K562 (cell line): ENCODE measurements at regions not wholly inside any gene's neighbourhood (a gene's known extent, or its start where the extent isn't known, plus 50 kb on each side); places are given as distances from the start of the nearest gene placed in this dataset.

Experiments
- CBX5 ChIP-seq: IDR thresholded peaks from 2 replicates; pipeline ENCODE4 v1.6.1; 2014; ENCODE audit warnings: low read depth, borderline replicate concordance
- CTBP1 ChIP-seq: fragments of 450-650 bp; IDR thresholded peaks from 2 replicates; pipeline ENCODE4 v1.6.1; 2016; ENCODE audit warnings: borderline replicate concordance
- CTCF ChIP-seq, 3 experiments: IDR thresholded peaks in 2 of 3; conservative IDR thresholded peaks in 1 of 3; 2 replicates each; pipeline ENCODE4 v1.5.1; 2011 to 2012; ENCODE audit warnings: low read length in 3 of 3, mild to moderate bottlenecking in 3 of 3, control low read depth in 2 of 3, improper control_type of control experiment in 1 of 3, inconsistent platforms in 1 of 3, low read depth in 1 of 3, mixed read lengths in 1 of 3, moderate library complexity in 1 of 3; ENCODE audit not compliant: insufficient read depth in 2 of 3
- MEF2D ChIP-seq: conservative IDR thresholded peaks from 2 replicates; pipeline ENCODE4 v1.6.1; 2016; ENCODE audit warnings: low read depth, missing genetic modification characterization, missing compliant biosample characterization
- PHF20 ChIP-seq: fragments of 450-650 bp; IDR thresholded peaks from 2 replicates; pipeline ENCODE4 v1.6.1; 2018; ENCODE audit not compliant: partially characterized antibody
- TSHZ1 ChIP-seq: fragments of 250-450 bp; sonication (Bioruptor Pico); IDR thresholded peaks from 2 replicates; pipeline ENCODE4 v1.4.0; 2020; ENCODE audit warnings: mild to moderate bottlenecking, moderate library complexity
- ZBTB9 ChIP-seq: fragments of 450-650 bp; formaldehyde crosslinking; IDR thresholded peaks from 2 replicates; pipeline ENCODE4 v1.4.0; 2020; ENCODE audit warnings: mild to moderate bottlenecking, moderate library complexity
- ZNF77 ChIP-seq: fragments of 250-450 bp; sonication (Bioruptor Pico); IDR thresholded peaks from 2 replicates; pipeline ENCODE4 v1.5.0; 2020

- TF ChIP-seq TSHZ1 (CRISPR knock-in tag): no peak
- TF ChIP-seq CBX5: no peak
- TF ChIP-seq MEF2D (tag): no peak
- no peak for TF ChIP-seq ZBTB9 (CRISPR knock-in tag)
- no peak for TF ChIP-seq ZNF77 (CRISPR knock-in tag)
- TF ChIP-seq CTCF (IDR thresholded peaks at IDR 0.05 in 2 of 3, conservative IDR thresholded peaks at IDR 0.05 in 1 of 3; ENCODE audit: insufficient read depth in 2 of 3, low read depth in 1 of 3, low read length in 3 of 3): no peak
- TF ChIP-seq CTBP1: no peak
- TF ChIP-seq PHF20: no peak
Measured at GRCh38 chr16:64539811-64540371, 582.0 kb downstream of the CDH11 start (continued).
